Daoy (cell line): ENCODE measurements at regions not wholly inside any gene's neighbourhood (a gene's known extent, or its start where the extent isn't known, plus 50 kb on each side); places are given as distances from the start of the nearest gene placed in this dataset.

ENCODE experiments used
- DNase-seq: peaks from one replicate; pipeline ENCODE4 v3.0.0-alpha.2; 2015; ENCODE audit warnings: low read depth

DNA sequence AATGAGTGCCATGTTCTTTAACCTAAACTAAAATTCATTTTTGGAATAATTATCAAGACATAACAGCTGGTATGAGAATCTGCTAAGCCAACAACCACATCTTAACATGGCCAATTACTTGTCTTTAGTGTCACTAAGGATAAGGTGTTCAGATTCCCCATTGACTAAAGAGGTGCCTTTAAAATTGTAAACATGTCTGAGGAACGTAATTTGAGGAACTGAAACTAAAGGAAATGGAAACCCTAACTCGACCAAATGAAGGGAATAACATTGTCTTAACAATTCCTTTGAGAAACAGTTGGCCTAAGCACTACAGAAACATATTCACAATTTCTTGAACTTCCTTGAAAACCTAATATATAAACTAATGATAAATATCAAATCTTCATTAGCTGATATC lies 355.4 kb upstream of the GULP1 start:
- DNase-seq = no peak

DNA sequence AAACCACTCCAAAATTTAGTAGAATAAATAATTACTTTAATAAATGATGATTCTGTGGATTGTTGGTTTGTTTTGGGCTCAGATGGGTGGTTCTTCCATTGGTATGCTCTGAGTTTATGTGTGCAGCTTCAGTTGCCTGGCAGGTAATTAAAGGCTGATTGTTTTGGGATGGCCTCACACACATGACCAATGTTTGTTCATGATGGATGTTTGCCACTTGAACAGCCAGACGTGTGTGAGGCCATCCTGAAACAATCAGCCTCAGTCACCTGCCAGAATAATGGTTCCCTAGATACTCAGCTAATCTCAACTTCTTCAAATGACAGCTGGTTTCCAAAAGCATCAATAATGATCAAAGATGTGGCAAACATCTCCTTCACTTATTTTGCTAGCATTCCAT lies 352.5 kb upstream of the GULP1 start:
- DNase-seq = no peak

DNA sequence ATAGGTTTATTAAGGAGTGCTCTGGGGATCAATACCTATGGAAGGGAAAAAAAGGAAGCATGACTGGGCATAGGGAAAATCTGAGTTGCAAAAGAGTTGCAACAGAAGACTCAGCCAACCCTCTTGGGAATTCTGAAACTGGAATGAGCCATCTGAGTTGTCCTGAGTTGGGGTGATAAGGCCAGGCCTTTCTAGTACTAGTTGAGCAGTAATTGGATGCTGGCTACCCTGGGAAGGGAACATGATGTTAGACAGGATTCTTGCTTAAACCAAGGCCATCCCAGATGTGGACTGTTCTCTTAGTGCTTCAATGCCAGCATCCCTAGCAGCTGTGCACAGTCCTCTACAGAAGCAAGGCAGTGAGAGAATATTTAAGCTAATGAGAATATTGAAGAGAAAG lies 348.8 kb upstream of the GULP1 start:
- DNase-seq = no peak

DNA sequence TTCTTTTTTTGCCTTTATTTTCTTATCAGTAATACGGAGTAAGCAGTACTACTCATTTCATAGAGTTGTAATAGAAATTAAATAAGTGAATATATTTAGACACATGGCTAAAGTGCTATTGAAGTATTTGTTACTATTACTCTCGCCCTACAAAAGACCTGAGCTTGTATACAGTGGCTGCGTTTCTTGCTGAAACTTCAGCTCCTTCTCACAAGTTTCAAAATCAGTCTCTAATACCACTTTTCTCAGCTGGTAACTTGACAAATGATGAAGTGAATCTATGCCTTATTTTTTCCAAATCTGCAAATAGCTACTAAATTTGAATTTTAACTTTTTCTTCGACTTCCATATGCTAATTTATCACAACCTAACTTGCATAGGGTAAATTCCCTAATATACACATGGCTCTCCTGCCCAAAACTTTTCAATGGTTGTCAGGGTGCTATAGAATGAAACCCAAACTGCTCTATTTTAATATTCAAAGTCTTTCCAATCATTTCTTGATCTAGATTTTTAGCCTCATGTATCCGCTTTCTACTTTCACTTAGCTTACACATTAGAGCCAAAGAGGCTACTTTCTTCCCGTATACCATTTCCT lies 347.8 kb upstream of the GULP1 start:
- DNase-seq = no peak

DNA sequence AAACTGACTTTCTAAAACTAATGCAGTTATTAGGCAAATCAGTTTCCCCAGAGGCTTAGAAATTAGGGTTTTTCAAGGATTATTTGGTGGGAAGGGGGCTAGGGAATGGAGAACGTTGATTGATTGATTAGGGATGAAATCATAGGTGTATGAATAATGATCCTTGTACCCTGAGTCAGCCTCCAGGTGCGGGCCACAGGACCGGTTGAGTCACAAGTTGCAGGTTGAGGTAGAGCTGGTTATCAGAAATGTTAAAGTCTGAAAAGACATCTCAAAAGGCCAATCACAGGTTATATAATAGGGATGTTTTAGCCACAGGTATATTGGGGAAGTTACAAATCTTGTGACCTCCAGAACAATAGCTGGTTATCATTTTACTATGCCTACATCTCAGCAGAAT lies 341.8 kb upstream of the GULP1 start:
- no peak for DNase-seq

- DNase-seq = no peak
Measured at GRCh38 chr2:187951470-187952218, 340.0 kb upstream of the GULP1 start.

DNA sequence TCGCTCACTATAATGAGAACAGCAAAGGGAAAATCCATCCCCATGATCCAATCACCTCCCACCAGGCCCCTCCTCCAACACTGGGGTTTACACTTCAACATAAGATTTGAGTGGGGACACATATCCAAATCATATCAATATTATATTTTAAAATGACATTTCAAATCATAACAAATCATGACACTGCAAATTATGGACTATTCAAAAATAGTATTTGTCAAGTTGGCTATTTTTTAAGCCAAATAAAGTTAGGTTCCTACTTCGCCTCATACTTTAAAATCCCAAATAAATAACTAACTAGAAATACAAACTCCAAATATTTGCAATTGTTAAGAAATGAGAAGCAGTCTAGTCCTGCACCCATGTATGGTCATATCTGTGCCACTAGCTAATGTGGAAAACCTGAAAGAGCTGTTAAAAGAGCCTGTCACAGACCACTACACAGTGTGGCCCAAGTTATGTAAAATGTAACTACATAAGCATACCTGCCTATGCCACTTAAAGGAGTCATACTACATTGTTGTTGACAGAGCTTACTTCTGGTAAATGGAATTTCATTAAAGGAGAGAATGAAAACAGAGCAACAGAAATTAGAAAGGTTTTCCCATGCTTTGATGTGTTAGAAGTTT lies 334.7 kb upstream of the GULP1 start:
- DNase-seq = no peak

- peak; percentile 2 for DNase-seq
Measured at GRCh38 chr2:187959821-187960220, 331.9 kb upstream of the GULP1 start.

DNA sequence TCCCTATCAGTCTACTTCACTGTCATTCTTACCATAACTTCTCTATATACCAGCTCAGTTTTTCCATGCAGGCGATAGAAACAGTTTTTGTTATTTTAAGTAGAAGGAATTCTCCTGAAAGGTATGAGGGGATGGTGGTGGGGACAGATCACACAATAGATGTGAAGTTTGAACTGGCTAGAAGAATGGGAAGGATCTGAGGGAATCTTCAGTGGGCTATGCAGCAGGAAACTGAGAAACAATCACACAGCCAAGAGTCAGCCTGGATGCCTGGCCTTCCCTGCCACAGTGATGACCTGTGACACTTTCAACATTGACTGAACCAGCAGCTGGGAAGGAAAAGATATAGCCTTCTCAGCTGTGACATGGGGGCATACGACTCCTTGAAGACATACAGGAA lies 329.1 kb upstream of the GULP1 start:
- no peak for DNase-seq

- DNase-seq = no peak
Measured at GRCh38 chr2:187964746-187965145, 326.9 kb upstream of the GULP1 start.

- DNase-seq = no peak
Measured at GRCh38 chr2:187966924-187967323, 324.8 kb upstream of the GULP1 start.

GRCh38 chr2:187971893-187972292 lies 319.8 kb upstream of the GULP1 start:
- DNase-seq = no peak

GRCh38 chr2:187976259-187976985 lies 315.3 kb upstream of the GULP1 start:
- DNase-seq = no peak

DNA sequence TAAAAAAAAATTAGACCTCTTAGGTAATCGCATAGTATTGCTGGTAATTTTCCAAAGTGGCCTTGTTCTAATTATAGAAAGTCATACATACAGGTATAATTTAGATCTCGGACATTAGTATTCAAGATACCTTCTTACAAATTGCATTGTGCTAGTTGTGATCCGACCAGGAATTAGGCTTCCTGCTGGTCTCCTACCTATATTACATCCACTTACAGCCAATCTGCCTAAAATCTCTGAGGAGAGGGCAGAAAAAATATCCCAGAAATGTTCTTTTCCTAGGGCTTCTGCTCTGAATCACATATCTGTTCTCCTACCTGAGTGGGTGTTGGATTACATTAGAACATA lies 314.7 kb upstream of the GULP1 start:
- no peak for DNase-seq

GRCh38 chr2:187978356-187978755 lies 313.3 kb upstream of the GULP1 start:
- DNase-seq = no peak

DNA sequence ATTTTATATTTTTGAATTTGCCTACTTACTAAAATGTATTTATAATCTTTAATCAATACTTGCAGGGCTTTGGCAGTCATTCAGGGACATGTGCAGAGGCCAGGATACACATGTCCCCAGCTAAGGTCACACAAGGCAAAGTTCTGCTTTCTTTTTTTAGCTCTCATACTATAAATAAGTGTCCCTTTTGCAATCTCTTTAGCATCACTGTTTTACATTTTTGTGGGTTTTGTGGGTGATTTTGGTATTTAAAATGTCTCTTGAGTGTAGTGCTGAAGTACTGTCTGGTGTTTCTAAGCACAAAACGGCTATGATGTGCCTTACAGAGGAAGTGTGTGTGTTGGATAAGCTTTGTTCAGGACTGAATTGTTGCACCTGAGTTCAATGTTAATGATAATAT lies 309.0 kb upstream of the GULP1 start:
- DNase-seq = peak; percentile 42

DNA sequence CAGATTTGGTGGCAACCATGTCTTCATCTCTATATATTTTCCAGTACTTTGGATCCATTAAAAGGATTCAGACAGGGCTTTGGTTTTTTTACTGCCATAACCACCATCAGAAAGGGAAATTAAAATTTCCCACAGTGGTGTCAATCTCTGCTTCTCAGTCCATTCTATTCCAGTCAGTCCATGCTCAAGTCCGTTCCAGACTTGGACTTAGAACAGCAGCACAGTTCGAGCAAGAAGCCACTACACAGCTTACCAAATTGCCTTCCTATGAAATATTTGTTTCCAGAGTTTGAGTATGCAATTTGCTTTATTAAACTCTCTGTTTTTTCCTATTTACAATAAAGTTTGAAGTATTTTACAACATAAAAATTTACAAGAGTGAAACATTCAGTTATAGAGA lies 306.5 kb upstream of the GULP1 start:
- no peak for DNase-seq

GRCh38 chr2:187985923-187986322 lies 305.8 kb upstream of the GULP1 start:
- no peak for DNase-seq

DNA sequence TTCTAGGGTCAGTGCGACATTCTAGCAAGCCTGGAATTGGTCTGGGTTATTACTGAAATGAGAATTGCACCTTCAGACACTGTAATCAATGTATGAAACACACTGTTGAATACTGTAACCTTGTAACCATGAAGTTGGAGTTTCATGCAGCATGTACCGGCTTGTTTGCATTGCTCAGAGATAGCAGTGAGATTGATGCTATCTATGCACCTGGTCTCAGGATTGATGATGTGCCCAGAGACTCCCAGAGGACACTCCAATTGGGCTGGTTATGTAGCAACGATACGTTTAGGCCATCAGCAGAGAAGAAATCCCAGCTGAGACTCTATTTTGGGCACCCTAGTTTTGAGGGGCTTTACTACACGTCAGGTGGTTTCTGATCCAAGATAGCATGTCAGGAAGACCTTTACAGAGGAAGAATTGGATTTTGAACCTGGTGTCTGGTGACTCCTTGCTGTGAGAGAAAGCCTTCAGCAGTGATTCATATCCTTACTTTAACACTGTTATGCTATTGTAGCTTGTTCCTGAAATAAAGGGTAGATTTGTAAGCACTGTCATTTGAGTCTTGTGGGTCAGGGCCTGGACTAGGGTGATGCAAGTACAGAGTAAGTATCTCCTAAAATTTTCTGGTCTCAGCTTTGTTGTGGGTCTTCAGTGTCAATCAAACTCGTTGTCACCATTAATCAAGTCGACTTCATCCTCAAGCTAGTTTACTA lies 305.1 kb upstream of the GULP1 start:
- no peak for DNase-seq

DNA sequence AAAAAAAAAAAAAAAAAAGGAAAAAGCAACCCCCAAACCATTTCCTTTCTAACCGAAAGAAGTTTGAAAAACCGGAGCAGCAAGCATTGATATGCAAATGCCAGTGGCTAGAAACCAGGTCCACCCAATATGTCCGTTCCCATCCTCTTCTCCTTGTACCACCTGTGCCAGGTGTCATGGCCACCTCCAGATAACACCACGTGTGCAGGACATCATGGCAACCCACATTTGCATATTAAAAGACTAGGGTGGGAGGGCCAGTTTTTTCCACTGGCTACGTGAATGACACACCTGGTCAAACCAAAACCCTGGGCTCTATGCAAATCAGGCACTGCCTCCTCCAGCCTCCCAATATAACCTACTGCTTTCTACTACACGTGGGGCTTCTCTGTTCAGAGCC lies 303.3 kb upstream of the GULP1 start:
- no peak for DNase-seq

DNA sequence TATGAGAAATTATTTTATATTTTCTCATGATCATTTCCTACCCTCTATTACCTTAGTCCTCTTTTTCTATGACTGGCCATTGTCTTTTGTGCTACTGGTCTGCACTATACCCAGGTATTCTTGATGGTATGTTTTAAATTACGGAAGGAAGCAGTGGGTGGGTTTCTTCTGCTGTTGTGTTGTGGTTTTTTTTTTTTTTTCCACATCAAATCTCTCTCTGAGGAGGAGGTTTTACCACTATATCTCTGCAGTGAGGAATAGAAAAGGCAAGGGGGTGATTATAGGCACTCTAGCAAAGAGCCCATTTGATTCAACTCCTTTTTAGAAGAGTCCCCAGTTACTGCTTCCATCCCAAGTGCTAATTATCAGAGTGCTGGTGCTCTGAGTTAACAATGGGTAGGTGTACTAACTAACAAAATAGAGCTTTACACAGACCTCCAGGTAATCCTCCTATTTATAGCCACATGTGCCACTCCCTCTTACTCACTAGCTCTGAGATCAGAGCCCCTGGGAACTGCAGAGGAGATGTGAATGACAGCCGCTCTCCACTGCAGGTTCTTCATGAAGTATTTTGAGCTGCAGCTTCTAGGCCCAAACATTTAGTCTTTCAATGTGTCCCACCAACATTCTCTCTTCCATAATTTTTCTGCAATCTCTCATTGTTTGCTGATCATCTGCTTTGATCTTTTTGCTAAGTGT lies 301.6 kb upstream of the GULP1 start:
- no peak for DNase-seq

DNA sequence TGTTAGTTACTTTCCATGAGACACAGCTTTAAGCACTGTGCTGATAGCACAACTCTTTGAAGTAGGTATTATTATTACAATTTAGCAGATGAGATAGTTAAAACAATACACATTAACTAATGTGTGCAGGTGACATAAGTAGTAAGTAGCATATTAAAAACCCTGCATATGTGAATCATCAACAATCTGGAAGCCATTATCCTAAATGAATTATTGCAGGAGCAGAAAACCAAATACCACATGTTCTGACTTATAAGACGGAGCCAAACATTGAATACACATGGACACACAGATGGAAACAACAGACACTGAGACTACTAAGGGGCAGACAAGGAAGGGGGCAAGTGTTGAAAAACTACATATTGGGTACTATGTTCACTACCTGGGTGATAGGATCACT lies 300.3 kb upstream of the GULP1 start:
- no peak for DNase-seq
